ENCODE measurements at regions not wholly inside any gene's neighbourhood (a gene's known extent, or its start where the extent isn't known, plus 50 kb on each side); places are given as distances from the start of the nearest gene placed in this dataset.
"Not testable (repeated sequence)": the region's sequence is repeated elsewhere in the genome, so short reads cannot be mapped to it uniquely, and the experiment has no call there.

DNA sequence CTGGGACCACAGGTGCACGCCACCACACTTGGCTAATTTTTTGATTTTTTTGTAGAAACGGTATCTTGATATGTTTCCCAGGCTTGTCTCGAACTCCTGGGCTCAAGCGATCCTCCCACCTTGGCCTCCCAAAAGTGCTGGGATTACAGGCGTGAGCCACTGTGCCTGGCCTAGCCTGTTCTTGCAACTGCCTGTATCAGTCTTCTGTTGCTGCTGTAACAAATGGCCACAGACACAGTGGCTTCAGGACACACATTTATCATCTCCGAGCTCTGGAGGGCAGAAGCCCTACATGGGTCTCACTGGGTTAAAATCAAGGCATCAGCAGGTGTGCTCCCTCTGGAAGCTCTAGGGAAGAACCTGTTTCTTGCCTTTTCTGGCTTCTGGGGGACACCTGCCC is 79.9 kb upstream of the NCOR2 start:
- intact Hi-C loops (cut with micrococcal nuclease): no loop called here
- H3K27ac Mint-ChIP-seq (ENCODE audit: low read depth, unreplicated experiment): no peak overlapping the region
- H3K9me3 Mint-ChIP-seq (ENCODE audit: unreplicated experiment): peaks cover 7% of the 10 kb centered on the region
- DNase-seq (ENCODE audit: unreplicated experiment): no peak
- H3K4me3 Mint-ChIP-seq (ENCODE audit: unreplicated experiment): no peak overlapping the region
- ChIA-PET CTCF (interaction anchor here (0.6 to 1.5 kb wide), 4 partner anchors 47 to 609 kb away, joined by 3 to 4 read pairs (median 3); no protein-coding TSS in a partner anchor), POLR2A (no interaction called here)
- H3K27me3 Mint-ChIP-seq (ENCODE audit: insufficient read depth, unreplicated experiment): no peaks in the 10 kb centered on the region
- BruUV-seq (replicated peaks): no TSS peak
- no peaks in the 10 kb centered on the region for H3K36me3 Mint-ChIP-seq (ENCODE audit: insufficient read depth, unreplicated experiment)
- TF ChIP-seq CTCF (IDR thresholded peaks at IDR 0.05; ENCODE audit: unreplicated experiment): no peak
- H3K4me1 Mint-ChIP-seq (ENCODE audit: insufficient read depth, unreplicated experiment): peaks cover 1% of the 10 kb centered on the region

DNA sequence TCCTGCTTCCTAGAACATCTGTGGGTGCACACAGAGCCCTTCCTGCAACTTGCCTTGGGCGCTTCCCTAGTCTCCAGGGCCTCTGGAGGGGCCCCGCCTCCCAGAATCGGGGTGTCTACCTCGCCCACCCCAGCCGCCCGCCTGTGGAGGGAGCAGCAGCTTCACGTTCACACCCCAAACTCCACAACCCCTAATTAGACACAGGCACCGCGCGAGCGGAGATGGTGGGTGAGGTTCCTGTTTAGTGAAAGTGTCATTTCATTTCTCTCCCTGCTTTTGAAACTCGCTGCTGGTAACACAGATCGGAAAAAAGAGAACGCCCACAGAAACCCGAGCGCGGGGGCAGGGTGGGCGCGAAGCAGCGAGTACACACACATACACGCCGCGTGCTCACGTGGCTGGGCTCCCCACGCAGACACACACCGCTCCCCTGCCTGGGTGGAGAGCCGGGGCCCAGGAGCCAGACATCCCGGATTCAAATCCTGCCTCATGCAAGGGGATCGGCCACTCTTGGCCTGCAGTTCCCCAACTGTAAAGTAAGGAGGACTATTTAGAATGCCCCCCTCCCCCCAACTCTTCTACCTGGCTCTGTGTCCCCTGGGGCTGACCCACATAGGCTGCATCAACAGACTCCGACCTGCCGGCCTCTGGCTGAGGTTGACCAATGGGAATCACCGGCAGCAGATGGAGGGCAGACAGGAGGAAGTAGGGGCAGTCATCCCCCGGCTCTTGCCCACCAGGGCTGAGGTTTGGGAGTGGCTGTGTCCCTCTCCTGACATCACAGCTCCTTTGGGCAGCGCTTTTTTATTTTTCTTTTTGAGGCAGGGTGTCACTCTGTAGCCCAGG is 79.2 kb upstream of the NCOR2 start:
- no TSS peak for BruUV-seq (replicated peaks)
- ChIA-PET POLR2A (no interaction called here), CTCF (interaction anchor here (1.5 kb wide), 1 partner anchor 120 kb away, joined by 3 read pairs; no protein-coding TSS in a partner anchor)
- no peak for TF ChIP-seq CTCF (IDR thresholded peaks at IDR 0.05; ENCODE audit: unreplicated experiment)
- H3K4me1 Mint-ChIP-seq (ENCODE audit: insufficient read depth, unreplicated experiment): no peaks in the 10 kb centered on the region
- no peak overlapping the region for H3K4me3 Mint-ChIP-seq (ENCODE audit: unreplicated experiment)
- DNase-seq (ENCODE audit: unreplicated experiment): no peak
- H3K27ac Mint-ChIP-seq (ENCODE audit: low read depth, unreplicated experiment): no peak overlapping the region
- peaks cover 7% of the 10 kb centered on the region for H3K9me3 Mint-ChIP-seq (ENCODE audit: unreplicated experiment)
- intact Hi-C loops (cut with micrococcal nuclease): no loop called here
- H3K27me3 Mint-ChIP-seq (ENCODE audit: insufficient read depth, unreplicated experiment): no peaks in the 10 kb centered on the region
- H3K36me3 Mint-ChIP-seq (ENCODE audit: insufficient read depth, unreplicated experiment): no peaks in the 10 kb centered on the region

DNA sequence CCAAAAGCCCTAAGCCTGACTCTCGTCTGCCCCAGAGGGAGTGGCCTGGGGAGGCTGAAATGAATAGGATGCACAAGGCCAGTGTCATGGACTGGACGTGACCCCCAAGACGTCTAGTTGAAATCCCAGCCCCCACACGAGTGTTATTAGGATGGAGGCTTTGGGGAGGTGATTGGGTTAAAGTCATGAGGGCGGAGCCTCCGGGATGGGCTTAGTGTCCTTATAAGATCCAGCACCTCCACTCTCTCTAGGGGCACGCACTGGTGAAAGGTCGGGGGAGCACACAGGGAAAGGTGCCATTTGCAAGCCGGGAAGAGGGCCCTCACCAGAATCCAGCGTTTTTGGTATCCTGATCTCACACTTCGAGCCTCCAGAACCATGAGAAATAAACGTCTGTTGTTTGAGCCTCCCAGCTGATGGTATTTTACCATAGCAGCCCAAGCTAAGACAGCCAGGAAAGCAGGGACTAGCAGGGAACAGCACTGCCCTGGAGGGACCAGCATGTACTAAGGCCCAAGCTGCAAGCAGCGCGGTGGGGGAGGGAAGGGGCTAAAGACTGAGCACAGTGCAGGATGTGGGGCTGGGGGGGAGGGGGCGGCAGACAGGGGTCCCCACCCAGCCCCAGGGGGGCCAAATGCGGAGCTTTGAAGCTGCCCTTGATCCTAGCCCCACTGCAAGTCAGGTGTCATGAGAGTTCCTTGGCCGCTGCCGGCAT is 78.3 kb upstream of the NCOR2 start:
- Mint-ChIP-seq H3K4me3 (ENCODE audit: unreplicated experiment) (no peak overlapping the region), H3K27ac (ENCODE audit: low read depth, unreplicated experiment) (no peak overlapping the region), H3K27me3 (ENCODE audit: insufficient read depth, unreplicated experiment) (no peaks in the 10 kb centered on the region), H3K4me1 (ENCODE audit: insufficient read depth, unreplicated experiment) (no peaks in the 10 kb centered on the region), H3K9me3 (ENCODE audit: unreplicated experiment) (peaks cover 7% of the 10 kb centered on the region), H3K36me3 (ENCODE audit: insufficient read depth, unreplicated experiment) (no peaks in the 10 kb centered on the region)
- ChIA-PET POLR2A (interaction anchor here (0.6 to 1.2 kb wide), 2 partner anchors 17 to 1180 kb away, joined by 3 read pairs; no protein-coding TSS in a partner anchor), CTCF (no interaction called here)
- TF ChIP-seq CTCF (IDR thresholded peaks at IDR 0.05; ENCODE audit: unreplicated experiment): no peak
- no TSS peak for BruUV-seq (replicated peaks)
- intact Hi-C loops (cut with micrococcal nuclease): no loop called here
- DNase-seq (ENCODE audit: unreplicated experiment): no peak

- H3K9me3 Mint-ChIP-seq (ENCODE audit: unreplicated experiment); H3K36me3 Mint-ChIP-seq (ENCODE audit: insufficient read depth, unreplicated experiment); H3K4me3 Mint-ChIP-seq (ENCODE audit: unreplicated experiment); H3K27me3 Mint-ChIP-seq (ENCODE audit: insufficient read depth, unreplicated experiment); H3K27ac Mint-ChIP-seq (ENCODE audit: low read depth, unreplicated experiment); POLR2A ChIA-PET; DNase-seq (ENCODE audit: unreplicated experiment); BruUV-seq (replicated peaks); CTCF ChIA-PET: not testable (repeated sequence)
- peaks cover 12% of the 10 kb centered on the region for H3K4me1 Mint-ChIP-seq (ENCODE audit: insufficient read depth, unreplicated experiment)
- intact Hi-C loops (cut with micrococcal nuclease): loop anchor here (5.0 kb wide), 1 partner anchor 39 kb away; no protein-coding TSS in a partner anchor
Measured at GRCh38 chr12:124643768-124644167, 76.4 kb upstream of the NCOR2 start.

Measured in MCF 10A (cell line).